H4 (cell line): ENCODE measurements at regions not wholly inside any gene's neighbourhood (a gene's known extent, or its start where the extent isn't known, plus 50 kb on each side); places are given as distances from the start of the nearest gene placed in this dataset.
"Not testable (repeated sequence)": the region's sequence is repeated elsewhere in the genome, so short reads cannot be mapped to it uniquely, and the experiment has no call there.

Experiments used
- DNase-seq: peaks from one replicate; pipeline ENCODE4 v3.0.0-alpha.2; 2015; ENCODE audit warnings: low spot score

DNA sequence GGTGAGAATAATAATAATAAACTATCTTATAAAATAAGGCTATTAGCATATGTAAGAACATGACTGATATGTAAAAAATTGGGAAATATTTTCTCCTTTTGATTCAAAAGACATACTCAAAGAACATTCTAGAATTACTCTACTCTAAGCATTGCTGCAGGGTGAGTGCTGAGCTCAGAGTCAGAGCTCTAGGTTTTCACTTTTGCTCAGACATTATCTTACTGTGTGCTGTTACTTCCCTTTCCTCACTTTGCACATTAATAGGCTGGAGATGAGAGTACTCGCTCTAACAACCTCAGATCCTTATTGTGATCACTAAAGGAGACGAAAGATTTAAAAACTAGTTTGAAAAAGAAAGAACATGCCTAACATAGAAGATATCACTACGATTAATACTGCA lies 99.4 kb upstream of the C9orf72 start:
- DNase-seq, result no peak

DNA sequence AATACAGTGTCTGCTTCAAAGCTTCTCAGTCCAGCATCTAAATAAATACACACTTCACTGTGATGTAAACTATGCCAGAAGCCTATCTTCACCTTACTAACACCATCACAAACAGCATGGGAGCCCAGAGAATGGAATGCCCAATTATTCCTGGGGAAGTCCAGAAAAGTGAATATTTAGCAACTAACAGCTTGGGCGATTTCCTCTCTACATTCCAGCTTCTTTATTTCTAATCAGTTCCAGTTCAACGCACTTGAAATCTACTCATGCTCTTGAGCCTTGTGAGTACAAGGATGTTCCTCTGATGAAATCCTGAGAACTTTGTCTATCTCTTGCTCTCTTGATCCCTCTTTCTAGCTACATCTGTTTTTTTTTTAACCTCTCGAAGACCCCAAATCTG lies 100.4 kb upstream of the C9orf72 start:
- no peak for DNase-seq

DNA sequence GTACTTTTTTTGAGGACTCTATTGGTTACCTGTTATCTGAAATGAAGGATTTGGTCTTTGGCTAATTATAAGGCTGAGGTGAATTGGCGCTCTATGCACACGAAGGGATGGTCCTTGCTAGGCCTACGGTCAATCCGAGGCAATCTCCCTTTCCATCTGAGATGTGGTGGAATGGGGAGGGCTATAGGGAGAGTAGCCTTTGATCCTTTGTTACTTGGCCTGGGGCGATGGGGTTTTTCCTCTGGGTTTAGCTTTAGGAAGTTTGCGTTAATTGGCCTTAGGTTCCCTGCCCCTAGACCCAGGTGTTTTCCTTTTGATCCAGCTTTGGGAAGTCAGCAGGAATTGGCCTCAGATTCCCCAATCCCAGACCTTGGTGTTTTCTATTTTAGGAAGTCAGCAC lies 102.1 kb upstream of the C9orf72 start:
- DNase-seq, result no peak

DNA sequence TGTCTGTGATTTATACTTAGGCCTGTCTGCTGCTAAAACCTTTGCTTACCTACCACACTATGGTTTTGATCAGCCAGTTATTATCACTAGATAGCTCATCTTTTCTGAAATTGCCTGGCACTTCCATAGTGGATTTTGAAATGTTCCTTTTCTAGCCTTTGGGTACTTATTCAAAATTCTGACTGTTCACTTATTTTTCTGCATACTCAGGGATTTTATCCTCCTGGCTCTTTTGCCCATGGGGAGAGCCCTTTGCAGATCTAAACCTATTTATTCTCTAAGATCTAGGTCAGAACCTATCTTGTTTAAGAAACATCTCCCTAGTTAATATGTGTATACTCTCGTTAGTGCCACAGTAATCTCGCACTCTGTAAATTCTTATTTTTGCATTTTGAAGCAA lies 103.5 kb upstream of the C9orf72 start:
- no peak for DNase-seq

DNA sequence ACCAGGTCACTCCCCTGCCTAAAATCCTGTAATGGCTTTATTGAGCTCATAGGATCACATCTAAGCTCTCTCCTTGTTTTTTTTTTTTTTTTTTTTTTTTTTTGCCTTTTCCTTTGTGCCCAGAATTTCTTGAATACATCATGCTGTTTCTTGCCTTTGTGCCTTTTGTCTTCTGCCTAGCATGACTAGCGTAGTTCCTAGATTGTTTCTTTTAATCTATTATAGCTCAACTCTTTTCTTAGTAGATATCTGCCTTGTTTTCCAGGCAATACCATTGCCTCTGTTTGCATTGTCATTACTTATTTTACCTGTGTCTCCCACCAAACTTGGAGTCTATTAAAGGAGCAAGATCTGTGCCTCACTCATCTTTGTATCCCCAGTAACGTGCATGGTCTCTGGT lies 106.1 kb upstream of the C9orf72 start:
- DNase-seq, result no peak

DNA sequence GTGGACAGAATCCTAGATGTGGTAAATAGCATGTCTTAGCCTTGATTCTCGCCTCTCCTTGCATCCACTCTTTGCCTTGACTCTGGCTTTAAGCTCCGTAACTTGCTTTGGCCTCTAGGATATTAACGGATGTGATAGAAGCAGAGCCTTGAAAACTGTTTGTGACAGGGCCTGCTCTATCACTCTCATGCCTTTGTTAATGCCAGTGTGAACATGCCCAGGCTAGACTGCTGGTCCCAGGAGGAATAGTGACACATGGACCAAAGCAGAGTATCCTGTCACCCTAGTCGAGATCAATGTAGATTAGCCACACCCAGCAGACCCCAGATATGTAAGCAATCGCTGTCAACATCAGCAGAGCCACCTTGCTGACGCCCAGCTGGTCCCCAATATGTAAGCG lies 109.9 kb upstream of the C9orf72 start:
- DNase-seq, result no peak

DNA sequence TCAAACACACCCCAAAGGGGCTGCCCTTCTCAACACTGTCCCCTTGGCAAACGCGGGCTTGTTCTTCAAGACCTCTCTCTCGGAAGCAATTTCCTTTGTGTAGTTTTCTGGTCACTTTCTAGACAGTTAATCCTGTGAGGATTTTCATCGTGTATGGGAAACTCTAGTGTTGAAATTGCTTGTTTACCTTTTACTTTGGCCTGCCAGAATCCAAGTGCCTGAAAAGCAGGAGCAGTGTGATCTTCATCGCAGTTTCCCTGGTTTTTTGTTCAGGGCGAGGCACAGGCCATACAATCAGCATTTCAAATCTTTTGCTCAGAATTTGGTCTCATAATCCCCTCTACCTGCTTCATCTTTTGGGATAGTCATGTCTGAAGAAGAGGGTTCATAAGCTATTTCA lies 115.7 kb upstream of the C9orf72 start:
- no peak for DNase-seq

DNA sequence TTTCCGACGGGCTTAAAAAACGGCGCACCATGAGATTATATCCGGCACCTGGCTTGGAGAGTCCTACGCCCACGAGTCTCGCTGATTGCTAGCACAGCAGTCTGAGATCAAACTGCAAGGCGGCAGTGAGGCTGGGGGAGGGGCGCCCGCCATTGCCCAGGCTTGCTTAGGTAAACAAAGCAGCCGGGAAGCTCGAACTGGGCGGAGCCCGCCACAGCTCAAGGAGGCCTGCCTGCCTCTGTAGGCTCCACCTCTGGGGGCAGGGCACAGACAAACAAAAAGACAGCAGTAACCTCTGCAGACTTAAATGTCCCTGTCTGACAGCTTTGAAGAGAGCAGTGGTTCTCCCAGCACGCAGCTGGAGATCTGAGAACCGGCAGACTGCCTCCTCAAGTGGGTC lies 117.5 kb upstream of the C9orf72 start:
- DNase-seq, result not testable (repeated sequence)

DNA sequence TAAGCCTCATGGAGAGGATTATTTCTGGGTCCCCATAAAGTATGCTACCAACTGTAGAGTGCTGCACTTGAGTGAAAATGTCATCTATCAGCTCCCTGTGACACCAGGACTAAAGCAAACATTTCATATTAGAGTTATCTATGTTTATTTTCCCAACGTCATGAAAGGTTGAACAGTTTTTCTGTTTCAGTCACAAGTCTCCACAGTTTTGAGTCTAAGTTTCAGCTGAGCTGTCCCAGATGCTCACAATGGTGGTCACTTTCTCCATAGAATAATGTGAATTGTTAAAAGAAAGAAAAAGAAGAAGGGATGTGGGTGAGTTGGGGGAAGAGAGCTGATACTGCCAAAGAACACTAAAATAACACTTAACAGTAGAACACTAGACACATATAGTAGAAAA lies 126.3 kb upstream of the C9orf72 start:
- no peak for DNase-seq

DNA sequence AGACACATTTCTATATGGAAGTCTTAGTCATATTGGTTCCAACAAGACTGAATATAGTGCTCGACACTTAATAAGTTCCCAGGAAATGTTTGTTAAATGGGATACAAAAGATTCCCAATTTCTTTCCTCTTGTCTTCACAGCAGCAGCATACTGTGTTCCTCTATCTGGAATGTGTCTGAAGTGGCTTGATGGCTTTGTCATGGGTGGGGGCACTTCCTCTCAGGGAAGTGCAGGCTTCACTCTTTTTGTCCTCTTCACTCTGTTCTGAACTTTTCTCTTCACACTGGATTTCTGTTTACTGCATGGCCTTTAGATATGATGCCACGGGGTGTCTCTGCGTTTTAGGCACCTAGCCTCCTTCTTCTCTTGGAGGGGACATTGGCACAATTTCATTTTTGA lies 127.7 kb upstream of the C9orf72 start:
- no peak for DNase-seq

DNA sequence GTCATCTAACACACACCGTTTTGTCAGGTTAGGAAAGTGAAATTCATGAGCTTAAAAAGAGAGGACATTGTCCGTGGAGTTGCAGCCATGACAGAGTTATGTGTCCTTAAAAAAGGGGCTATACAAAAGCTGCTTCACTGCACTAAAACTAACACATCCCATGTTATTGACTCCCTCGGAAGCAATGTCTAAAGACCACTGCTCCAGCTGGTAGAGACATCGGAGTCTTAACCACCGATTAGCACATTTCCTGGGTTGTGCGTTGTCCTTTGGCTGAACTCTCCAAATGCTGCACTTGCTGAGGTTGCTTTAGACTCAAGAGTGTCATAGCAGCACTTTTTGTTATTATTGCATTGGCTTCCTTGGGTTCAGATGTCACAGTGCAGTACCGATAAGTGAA lies 128.3 kb upstream of the C9orf72 start:
- peak; percentile 41 for DNase-seq

DNA sequence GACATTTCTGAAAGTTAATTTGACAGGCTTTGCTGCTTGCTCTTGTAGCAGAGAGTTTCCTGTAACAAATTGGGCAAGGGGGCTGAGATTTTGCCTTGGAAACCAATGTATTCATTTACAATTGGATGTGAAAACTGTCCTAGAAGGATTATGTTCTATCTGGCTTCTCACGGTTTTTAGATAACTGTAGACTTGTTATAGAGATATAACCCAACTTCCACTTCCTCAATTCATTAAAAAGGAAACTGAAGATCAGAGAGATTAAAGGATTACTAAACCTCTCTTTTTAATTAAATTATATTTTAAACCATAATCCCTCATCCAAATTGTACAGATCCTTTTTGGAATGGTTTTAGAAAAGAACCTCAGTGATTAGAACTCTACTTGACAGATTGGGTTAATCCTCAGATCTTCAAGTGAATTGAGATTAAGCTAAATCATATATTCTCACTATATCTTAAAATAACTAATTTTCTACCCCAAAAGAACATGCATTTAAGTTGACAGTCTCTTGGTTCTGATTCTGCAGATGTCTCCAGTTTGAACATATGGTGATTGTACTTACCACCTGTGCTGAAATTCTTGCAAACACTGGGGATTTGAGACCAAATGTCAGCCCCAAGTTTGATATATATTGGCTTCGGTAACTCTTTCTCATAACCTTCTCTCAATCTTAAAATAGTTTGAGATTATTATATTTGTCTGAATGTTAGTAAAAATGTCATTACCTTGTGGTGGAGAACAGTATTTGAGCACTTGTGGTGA lies 130.1 kb upstream of the C9orf72 start:
- no peak for DNase-seq

DNA sequence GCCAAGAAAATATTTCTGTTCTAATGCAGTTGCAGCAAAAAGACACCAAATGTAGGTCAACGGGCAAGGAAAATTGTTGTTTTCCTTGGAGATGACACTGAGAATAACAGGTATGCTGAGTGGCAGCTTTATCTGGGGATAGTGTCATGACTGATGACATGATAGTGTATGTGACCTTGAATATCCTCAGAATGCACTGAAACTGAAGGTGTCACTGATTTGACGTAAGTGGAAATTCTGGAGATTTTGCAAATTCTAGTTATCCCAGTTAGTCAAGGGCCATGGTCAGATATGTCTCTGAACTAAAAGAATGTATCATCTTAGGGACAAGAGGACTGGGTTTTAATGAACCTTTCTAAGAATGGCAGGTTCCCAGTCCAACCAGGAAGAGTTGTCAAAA lies 138.0 kb upstream of the C9orf72 start:
- no peak for DNase-seq

DNA sequence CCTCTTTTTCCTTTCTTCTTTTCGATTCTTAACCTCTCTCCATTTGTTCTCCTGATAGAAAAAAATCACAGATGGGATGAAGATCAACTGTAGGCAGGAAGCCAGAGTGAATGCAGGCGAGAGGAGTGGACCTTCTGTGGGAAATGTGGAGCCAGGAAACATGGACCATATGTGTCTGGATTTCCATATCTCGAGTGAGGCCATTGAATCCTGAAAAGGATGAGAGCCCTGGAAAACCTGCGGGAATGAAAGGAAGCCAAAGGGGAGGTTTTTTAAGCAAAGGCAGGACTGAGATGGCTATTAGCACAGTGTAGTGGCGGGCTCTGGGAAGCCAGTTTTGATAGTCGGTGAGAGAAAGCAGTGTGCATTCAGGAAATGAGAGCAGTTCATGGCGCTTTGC lies 139.5 kb upstream of the C9orf72 start:
- DNase-seq, result no peak

DNA sequence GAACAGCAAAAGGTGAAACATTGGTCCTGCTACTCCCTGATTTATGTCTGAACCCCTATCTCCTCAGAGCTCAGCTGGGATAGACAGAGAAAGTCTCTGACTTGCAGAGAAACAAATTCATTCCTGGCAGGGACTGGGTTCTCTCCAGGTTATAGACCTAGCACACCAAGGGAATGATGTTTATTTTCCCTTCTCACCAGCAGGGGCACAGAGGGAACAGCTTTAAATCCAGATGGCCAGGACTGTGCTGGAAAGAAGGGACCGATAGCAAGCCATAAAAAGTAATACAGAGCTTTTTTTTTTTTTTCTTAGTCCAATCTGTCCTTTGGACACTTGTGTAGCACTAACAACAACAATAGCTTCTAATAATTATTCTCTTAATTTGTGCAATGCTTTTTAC lies 141.1 kb upstream of the C9orf72 start:
- DNase-seq, result no peak

DNA sequence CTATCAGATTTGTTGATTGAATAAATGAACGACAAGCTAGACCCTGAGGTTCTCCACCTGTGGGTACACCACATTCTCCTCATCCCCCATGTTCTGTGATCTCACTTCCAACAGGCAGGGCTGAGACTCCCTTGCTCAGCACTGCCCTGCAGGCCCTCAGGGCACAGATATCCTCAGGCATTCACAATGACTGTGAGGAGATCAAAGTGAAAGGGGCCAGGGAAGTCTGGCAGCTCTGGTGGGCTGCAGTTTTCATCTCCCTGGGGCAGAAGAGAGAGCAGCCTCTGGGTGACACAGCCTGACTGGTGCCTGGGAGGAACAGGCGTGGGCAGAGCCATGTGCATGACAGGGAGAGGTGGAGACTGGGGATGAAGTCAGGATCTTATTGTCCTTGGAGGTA lies 142.4 kb upstream of the C9orf72 start:
- no peak for DNase-seq

DNA sequence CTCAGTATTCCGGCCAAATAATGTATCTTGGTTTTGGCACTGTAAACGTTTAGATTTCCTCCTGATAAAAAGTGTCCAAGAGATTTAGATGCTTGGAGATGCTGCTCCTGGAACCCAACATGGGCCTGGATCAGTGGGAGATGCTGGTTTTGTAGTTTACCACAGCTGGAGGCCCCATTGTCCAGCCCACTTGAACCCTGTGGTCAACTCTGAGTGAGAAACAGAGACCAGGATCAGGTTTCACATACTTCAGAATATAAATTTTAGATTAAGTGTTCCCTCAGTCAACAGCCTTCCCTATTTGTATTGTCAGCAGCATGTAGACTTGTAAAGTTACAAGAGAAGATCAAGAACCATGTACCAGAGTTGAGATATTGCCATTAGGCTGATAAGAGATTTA lies 144.7 kb upstream of the C9orf72 start:
- no peak for DNase-seq

DNA sequence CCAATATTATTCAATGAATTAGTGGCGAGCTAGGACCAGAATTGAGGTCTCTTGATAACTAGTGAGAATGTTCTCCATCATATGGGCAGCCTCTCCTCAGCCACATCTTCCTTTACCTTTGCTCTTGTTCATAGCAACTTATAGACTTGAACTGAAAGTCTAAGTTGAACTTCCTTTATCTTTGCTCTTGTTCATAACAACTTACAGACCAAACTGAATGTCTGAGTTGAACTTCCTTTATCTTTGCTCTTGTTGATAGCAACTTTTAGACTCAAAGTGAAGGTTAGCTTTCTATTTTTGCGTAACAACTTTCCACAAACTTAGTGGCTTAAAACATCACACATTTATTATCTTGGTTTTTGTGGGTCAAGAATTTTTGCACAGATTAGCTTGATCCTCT lies 146.4 kb upstream of the C9orf72 start:
- no peak for DNase-seq

DNA sequence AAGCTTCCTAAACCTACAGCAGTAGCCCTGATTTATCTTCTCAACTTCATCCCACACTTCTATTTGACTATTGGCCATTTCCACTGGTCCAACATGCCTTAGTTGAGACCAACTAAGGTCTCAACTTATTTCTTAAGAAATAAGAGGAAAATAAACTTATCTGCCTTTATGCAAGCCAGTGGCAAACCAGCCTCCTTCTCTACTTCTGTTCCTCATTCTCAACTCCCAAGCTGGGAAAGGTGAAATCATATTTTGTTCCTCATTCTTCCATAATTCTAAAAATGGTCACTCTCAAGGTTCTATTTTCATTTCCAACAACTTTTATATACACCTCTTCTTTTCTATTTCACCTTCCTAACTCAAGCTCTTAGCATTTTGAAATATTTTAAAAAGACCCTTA lies 149.6 kb upstream of the C9orf72 start:
- no peak for DNase-seq

DNA sequence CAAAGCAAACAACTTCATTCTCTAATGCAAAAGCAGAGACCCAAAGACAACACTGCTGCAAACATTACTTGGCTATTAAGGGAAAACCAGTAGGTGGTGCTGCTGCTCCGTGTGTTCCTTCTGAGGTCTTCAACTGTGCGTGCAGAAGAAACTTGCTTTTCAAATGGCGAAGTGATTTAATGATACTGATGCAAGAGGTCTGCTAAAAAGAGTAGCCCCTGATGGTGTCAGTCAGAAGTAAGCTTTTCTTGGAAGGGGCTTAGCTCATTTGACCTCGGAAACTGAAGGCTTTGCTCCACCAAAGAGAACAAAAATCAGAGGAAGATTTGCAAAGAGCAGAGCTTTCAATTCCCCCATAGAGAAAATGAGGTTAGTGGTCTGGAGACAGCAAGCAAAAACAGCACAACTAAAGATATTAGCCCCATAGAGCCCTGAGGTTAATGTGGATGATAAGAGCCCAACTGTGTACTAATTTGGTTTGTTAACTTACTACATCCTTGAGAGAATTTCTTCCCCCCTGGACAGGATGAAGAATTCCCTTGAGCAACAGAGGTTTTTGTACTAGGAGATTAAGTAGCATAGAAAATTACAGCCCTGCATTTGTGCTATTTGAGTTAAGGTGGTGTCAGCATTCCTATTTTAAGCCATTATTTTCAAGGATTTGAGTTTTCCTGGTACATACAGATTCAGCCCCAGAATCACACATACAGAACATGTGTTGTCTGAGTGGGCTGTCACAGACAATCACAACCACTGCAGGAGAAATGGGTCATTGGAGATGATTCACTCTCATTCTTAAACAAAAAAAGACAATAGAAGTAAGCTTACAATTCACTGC lies 153.2 kb upstream of the C9orf72 start:
- peak; percentile 62 for DNase-seq

DNA sequence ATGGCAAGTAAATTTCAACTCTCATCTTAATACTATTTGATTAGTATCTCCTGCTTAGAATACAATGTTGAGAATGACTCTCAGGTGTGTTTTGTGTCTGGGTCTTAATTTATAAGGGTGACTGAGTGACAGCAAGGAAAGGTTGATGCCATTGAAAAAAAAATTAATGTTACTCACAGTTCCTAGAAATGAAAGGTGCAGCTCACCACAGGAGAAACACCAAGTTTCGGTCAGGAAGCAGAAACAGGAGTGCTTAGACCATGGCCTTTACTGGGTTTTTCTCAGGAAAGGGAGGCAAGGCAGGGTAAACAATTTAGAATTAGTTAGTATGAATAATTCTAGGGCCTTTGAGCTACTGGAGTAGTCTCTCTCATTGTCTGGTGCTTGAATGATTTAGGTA lies 159.2 kb upstream of the C9orf72 start:
- no peak for DNase-seq

DNA sequence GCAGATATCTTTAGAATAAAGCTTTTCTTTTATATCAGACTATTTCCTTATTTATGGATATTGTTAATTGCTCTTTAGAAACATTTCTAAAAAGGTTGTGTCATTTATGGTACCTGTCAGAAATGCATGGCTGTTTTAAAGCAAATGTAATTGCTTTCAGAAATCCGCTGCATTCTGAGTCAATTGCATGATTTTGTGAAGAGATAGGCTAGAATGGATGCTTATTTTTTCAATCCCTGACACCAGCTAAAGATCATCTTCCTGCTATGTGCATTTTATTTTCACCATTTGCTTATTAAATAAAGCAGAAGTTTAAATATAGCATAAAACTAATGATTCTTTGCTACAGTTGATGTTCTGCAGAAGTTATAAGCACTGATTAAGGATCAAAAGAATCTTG lies 170.2 kb upstream of the C9orf72 start:
- DNase-seq, result no peak

DNA sequence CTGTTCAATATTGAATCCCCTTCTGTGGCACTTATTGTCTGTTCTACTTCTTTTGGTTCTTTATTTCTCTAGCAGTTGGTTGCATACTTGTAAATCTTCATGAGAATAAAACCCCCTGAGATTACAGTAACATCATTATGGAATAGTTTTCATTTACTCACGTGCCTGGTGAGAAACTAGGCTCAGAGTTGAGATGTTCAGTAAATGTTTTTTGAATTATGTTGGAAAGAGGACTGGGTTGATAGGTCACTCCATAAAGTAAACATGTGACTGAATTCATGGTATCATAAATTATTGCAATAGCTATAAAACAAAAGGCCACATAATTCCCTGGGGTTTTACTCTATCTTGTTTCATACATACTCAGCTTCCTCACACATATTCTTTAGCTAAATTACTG lies 174.2 kb upstream of the C9orf72 start:
- no peak for DNase-seq

DNA sequence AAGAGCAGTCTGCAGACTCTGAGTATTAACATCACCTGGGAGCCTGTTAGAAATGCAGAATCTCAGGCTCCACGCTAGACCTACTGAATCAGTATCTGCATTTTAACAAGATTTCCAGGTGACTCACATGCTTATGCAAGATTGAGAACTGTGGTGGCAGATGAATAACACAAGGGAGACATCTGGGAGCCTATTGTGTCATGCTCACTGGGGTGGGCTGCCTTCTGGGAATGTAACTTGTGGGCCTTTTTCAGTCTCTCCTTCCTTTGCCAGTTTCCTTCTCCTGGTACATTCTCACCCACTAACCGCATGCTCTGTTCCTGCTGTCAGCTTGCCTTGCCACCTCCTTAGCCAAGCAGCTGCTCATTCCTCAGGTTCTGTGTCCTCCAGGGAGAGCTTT lies 176.6 kb upstream of the C9orf72 start:
- DNase-seq, result no peak
